K562 (cell line): ENCODE measurements at regions not wholly inside any gene's neighbourhood (a gene's known extent, or its start where the extent isn't known, plus 50 kb on each side); places are given as distances from the start of the nearest gene placed in this dataset.
A peak's percentile ranks its signal among the peaks of the same experiment; 100 is the strongest.

Source experiments
- CREBBP ChIP-seq: IDR thresholded peaks from one replicate; pipeline ENCODE4 v1.6.1; 2012; ENCODE audit warnings: low read depth, mild to moderate bottlenecking, control low read depth, inconsistent platforms, low read length
- E2F6 ChIP-seq, 2 experiments: IDR thresholded peaks; 2 replicates each; pipeline ENCODE4 v1.6.1; 2011; ENCODE audit warnings: borderline replicate concordance in 1 of 2, control low read depth in 1 of 2, low read depth in 1 of 2, low read length in 1 of 2, mild to moderate bottlenecking in 1 of 2, mixed read lengths in 1 of 2, moderate library complexity in 1 of 2; ENCODE audit not compliant: insufficient read depth in 1 of 2, insufficient read length in 1 of 2, poor library complexity in 1 of 2, severe bottlenecking in 1 of 2; ENCODE audit errors: extremely low read depth in 1 of 2
- ELK1 ChIP-seq: sonication (generic); formaldehyde crosslinking; IDR thresholded peaks from 2 replicates; pipeline ENCODE4 v1.8.1; 2022; ENCODE audit warnings: missing genetic modification reagents
- GTF2E2 ChIP-seq: fragments of 200-800 bp; sonication (Bioruptor generic); IDR thresholded peaks from 2 replicates; pipeline ENCODE4 v1.6.1; 2016; ENCODE audit warnings: missing genetic modification characterization, missing compliant biosample characterization
- KDM4B ChIP-seq, 2 experiments: fragments of 450-650 bp in 1 of 2; sonication (generic) in 1 of 2; IDR thresholded peaks; 2 replicates each; pipeline ENCODE4 v1.6.1; 2016 to 2017; ENCODE audit warnings: borderline replicate concordance in 2 of 2, antibody characterized with exemption in 1 of 2, low read depth in 1 of 2, mild to moderate bottlenecking in 1 of 2
- NCOA1 ChIP-seq: fragments of 450-650 bp; IDR thresholded peaks from 2 replicates; pipeline ENCODE4 v1.6.1; 2016; ENCODE audit warnings: low read depth
- POU5F1 ChIP-seq: fragments of 150-350 bp; IDR thresholded peaks from 2 replicates; pipeline ENCODE4 v1.6.1; 2014; ENCODE audit warnings: borderline replicate concordance, low read length, low read depth, mild to moderate bottlenecking; ENCODE audit not compliant: partially characterized antibody
- PRPF4 ChIP-seq: fragments of 200-400 bp; formaldehyde crosslinking; IDR thresholded peaks from one replicate; pipeline ENCODE4 v1.6.1; 2017; ENCODE audit warnings: low read length, low read depth, mild to moderate bottlenecking; ENCODE audit not compliant: insufficient read depth, poor library complexity, severe bottlenecking
- SMARCA4 ChIP-seq: fragments of 450-650 bp; IDR thresholded peaks from 2 replicates; pipeline ENCODE4 v1.6.1; 2016
- SMARCC2 ChIP-seq: fragments of 450-650 bp; IDR thresholded peaks from 2 replicates; pipeline ENCODE4 v1.6.1; 2017; ENCODE audit warnings: antibody characterized with exemption, moderate library complexity, mild to moderate bottlenecking, low read depth
- STAT5A ChIP-seq: IDR thresholded peaks from 2 replicates; pipeline ENCODE4 v1.6.1; 2012; ENCODE audit warnings: low read length, inconsistent platforms, borderline replicate concordance
- TAF9B ChIP-seq: fragments of 450-650 bp; IDR thresholded peaks from 2 replicates; pipeline ENCODE4 v1.6.1; 2018; ENCODE audit warnings: mild to moderate bottlenecking; ENCODE audit not compliant: partially characterized antibody
- TEAD4 ChIP-seq, 2 experiments: sonication (generic) in 1 of 2; formaldehyde crosslinking in 1 of 2; IDR thresholded peaks; 2 replicates each; pipeline versions ENCODE4 v1.6.1 to v1.8.0; 2012 to 2022; ENCODE audit warnings: borderline replicate concordance in 1 of 2, inconsistent platforms in 1 of 2, low read length in 1 of 2, mild to moderate bottlenecking in 1 of 2, missing genetic modification reagents in 1 of 2
- TSHZ1 ChIP-seq: fragments of 250-450 bp; sonication (Bioruptor Pico); IDR thresholded peaks from 2 replicates; pipeline ENCODE4 v1.4.0; 2020; ENCODE audit warnings: mild to moderate bottlenecking, moderate library complexity
- XRCC3 ChIP-seq: fragments of 450-650 bp; IDR thresholded peaks from 2 replicates; pipeline ENCODE4 v1.6.1; 2017; ENCODE audit warnings: mild to moderate bottlenecking, moderate library complexity
- XRCC4 ChIP-seq: IDR thresholded peaks from one replicate; pipeline ENCODE4 v1.6.1; 2011; ENCODE audit not compliant: insufficient read depth, insufficient read length; ENCODE audit errors: extremely low read depth
- ZNF253 ChIP-seq: fragments of 250-450 bp; sonication (Bioruptor Pico); conservative IDR thresholded peaks from 2 replicates; pipeline ENCODE4 v1.6.1; 2021; ENCODE audit warnings: mild to moderate bottlenecking
- ZNF444 ChIP-seq: fragments of 250-450 bp; sonication (Bioruptor Pico); IDR thresholded peaks from 2 replicates; pipeline ENCODE4 v1.4.0; 2020; ENCODE audit warnings: mild to moderate bottlenecking, moderate library complexity
- TF ChIP-seq, protein P1 (sequence below): fragments of 250-450 bp; sonication (Bioruptor Pico); IDR thresholded peaks from 2 replicates; pipeline ENCODE4 v1.4.0; 2020

DNA sequence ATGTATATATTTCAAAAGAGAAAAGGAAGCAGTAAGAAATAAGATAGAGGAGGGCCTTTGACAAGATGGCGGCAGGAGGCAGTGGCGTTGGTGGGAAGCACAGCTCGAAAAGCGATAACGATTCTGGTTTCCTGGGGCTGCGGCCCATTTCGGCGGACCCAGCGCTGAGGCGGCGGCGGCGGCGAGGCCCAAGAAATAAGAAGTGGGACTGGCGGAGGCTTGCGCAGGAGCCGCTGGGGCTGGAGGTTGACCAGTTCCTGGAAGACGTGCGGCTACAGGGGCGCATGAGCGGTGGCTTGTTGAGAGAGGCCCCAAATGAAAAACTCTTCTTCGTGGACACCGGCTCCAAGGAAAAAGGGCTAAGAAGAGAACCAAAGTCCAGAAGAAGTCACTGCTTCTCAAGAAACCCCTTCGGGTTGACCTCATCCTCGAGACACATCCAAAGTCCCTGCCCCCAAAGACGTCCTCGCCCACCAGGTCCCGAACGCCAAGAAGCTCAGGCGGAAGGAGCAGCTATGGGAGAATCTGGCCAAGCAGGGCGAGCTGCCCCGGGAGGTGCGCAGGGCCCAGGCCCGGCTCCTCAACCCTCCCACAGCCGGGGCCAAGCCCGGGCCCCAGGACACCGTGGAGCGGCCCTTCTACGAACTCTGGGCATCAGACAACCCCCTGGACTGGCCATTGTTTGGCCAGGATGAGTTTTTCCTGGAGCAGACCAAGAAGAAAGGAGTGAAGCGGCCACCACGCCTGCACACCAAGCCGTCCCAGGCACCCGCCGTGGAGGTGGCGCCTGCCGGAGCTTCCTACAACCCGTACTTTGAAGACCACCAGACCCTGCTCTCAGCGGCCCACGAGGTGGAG lies 624.3 kb downstream of the MCTP2 start (continued):
- TF ChIP-seq XRCC3 (no peak), TAF9B (peak; percentile 58), TEAD4 (IDR thresholded peaks at IDR 0.05; ENCODE audit: low read length) (no peak), TEAD4 (CRISPR knock-in tag; IDR thresholded peaks at IDR 0.05; ENCODE audit: borderline replicate concordance) (no peak), XRCC4 (no peak), POU5F1 (no peak), NCOA1 (no peak), TSHZ1 (CRISPR knock-in tag) (no peak), SMARCA4 (no peak), GTF2E2 (tag) (0 out of 2 replicates have a peak, but pooled peaks have one; percentile 57), E2F6 (IDR thresholded peaks at IDR 0.05; ENCODE audit: borderline replicate concordance in 1 of 2, extremely low read depth in 1 of 2, insufficient read depth in 1 of 2, insufficient read length in 1 of 2, low read depth in 1 of 2, low read length in 1 of 2, poor library complexity in 1 of 2, severe bottlenecking in 1 of 2) (no peak), ZNF253 (CRISPR knock-in tag) (no peak), PRPF4 (no peak), ELK1 (no peak), ZNF444 (CRISPR knock-in tag) (no peak), STAT5A (no peak), KDM4B (IDR thresholded peaks at IDR 0.05; ENCODE audit: borderline replicate concordance in 2 of 2, low read depth in 1 of 2) (0 out of 4 replicates have a peak, but pooled peaks of 1 of the 2 experiments have one; percentile 65), CREBBP (no peak), SMARCC2 (no peak)
- TF ChIP-seq, protein P1, sequence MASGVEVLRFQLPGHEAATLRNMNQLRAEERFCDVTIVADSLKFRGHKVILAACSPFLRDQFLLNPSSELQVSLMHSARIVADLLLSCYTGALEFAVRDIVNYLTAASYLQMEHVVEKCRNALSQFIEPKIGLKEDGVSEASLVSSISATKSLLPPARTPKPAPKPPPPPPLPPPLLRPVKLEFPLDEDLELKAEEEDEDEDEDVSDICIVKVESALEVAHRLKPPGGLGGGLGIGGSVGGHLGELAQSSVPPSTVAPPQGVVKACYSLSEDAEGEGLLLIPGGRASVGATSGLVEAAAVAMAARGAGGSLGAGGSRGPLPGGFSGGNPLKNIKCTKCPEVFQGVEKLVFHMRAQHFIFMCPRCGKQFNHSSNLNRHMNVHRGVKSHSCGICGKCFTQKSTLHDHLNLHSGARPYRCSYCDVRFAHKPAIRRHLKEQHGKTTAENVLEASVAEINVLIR (CRISPR knock-in tag) = no peak
